IPS-11a (cell line): ENCODE measurements at regions not wholly inside any gene's neighbourhood (a gene's known extent, or its start where the extent isn't known, plus 50 kb on each side); places are given as distances from the start of the nearest gene placed in this dataset.

ENCODE experiments used
- H3K4me3 ChIP-seq: one replicate; pipeline ENCODE4 v1.5.1; 2013; ENCODE audit warnings: low read depth, low read length, control low read depth

DNA sequence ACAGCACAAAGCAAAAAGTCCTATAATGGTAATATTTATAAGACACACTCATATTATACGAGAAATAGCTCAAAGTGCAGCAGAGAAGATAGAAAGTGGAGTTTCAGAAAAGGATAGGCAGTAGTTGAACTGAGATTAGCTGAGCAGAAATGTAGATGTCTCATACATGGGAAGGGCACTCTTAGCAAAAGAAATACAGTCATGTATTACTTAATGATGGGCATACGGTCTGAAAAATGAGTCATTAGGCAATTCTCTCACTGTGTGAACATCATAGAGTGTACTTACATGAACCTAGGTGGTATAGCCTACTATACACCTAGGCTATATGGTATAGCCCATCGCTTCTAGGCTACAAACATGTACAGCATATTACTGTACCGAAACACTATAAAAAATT lies 671.3 kb downstream of the RPS29 start:
- no peak overlapping the region for H3K4me3 ChIP-seq

DNA sequence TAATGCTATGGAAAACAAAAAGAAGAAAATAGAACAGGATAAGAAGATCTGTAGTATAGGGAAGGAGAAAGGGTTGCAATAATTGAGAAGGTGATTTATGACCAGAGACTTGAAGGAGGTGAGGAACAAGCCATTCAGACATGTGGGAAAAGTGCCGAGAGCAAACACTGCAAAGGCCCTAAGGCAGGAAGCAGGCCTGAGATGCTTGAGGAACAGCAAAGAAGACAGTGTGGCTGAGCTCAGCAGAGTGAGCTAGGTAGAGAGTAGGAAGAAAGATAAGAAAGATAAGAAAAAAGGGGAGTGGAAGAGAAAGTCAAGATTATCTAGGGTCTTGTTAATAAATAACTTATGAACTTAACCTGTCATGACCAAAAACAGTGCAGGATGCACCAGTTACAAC lies 671.8 kb downstream of the RPS29 start:
- H3K4me3 ChIP-seq, result no peak overlapping the region

GRCh38 chr14:48900565-48900964 lies 685.6 kb downstream of the RPS29 start:
- H3K4me3 ChIP-seq, result no peak overlapping the region

DNA sequence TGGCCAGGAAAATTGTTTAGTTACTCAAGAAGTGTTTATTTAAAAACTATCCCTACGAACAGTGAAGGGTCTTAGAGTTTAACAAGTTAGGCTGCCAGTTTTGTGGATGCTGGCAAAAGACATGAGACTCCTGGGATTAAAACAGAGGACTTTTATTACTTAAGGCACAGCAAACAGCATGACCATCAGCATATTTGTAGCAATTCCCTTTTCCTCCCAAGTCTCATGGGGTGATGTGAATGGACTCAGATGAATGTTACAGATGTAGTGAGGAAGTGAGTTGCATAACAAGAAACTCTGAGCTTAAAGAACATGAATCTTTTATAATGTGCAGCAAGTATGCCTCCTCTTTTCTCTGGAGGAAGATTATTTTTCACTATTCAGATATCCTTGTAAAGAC lies 695.8 kb downstream of the RPS29 start:
- no peak overlapping the region for H3K4me3 ChIP-seq

GRCh38 chr14:48876806-48877340 lies 709.3 kb downstream of the RPS29 start:
- no peak overlapping the region for H3K4me3 ChIP-seq

GRCh38 chr14:48874711-48875110 lies 711.5 kb downstream of the RPS29 start:
- H3K4me3 ChIP-seq, result no peak overlapping the region

DNA sequence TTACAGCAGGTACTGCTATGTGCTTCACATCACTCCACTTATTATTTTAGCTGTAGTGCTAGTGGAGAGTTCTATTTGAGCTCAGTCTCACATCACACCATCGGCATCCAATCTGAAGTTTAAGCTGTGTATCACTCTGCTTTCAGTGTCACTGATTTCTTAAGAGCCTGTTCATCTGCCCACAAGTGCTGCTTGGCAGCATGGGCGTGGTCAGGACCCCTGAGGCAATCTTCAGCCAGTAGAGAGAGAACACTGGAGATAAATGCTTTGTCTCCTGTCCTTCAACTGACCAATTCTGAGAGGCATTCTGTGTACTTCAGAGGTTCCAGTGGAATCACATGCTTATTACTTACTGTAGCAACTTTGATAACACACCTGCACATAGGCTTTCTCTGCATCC lies 728.8 kb downstream of the RPS29 start:
- H3K4me3 ChIP-seq, result no peak overlapping the region

DNA sequence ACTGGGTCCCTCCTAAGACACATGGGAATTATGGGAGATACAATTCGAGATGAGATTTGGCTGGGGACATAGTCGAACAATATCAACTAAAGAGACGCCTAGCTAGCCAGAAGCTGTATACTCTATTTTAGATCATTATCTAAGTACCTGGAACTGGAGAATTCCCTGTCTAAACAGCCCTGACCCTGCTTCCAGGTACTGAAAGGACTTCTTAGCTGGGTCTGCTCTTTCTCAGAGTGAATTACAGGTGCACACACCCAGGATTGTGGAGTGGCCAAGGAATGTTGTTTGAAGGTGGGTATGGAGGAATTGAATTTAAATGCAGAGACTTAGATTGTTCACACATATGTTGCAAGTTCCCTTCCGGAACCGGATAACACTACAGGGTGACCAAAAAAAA lies 733.0 kb downstream of the RPS29 start:
- H3K4me3 ChIP-seq, result no peak overlapping the region

DNA sequence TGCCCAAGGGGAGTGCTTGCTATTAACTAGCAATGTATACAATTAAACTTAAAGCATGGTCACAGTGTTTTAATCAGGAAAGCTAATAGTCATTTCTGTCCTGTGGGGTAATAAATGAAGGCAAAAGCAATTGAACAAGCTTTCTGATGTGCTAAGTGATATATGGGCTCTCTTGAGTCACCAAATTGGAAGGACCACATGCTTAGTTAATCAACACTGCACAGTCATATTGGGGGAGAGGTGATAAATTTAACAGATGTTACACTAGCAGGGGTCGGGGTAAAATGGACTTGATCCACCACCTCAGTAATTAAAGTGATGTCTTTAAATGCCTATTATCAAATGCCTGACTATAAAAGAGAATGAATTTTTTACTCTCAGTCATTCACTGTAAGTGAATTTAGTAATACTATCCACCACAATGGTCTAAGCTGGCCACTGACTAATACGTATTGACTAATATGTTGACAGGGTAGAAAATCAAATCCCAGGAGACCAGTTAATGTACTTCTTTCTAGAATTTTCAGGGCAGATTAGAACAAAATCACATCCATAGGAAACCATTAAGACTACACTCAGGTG lies 736.3 kb downstream of the RPS29 start:
- H3K4me3 ChIP-seq, result no peak overlapping the region

- no peak overlapping the region for H3K4me3 ChIP-seq
These were observed 743.4 kb downstream of the RPS29 start for GRCh38 chr14:48842785-48843184.

DNA sequence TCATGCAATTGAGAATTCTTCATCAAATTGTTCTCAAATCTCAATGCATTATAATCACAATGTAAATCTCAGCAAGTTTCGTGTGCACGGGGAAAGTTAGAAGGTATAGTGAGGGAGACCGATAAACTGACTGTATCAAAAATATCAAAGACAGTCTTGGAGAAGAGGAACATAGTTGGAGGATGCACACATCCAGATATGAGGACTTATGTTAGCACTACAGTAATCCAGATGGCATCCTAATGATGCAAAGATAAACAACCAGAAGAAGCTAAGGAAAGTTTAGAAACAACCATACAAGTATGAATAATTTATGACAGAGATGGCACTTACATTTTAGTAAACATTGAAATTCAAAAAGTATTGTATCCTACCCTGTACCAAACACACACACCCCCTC lies 760.1 kb downstream of the RPS29 start:
- no peak overlapping the region for H3K4me3 ChIP-seq

GRCh38 chr14:48814562-48814961 lies 771.6 kb downstream of the RPS29 start:
- no peak overlapping the region for H3K4me3 ChIP-seq

DNA sequence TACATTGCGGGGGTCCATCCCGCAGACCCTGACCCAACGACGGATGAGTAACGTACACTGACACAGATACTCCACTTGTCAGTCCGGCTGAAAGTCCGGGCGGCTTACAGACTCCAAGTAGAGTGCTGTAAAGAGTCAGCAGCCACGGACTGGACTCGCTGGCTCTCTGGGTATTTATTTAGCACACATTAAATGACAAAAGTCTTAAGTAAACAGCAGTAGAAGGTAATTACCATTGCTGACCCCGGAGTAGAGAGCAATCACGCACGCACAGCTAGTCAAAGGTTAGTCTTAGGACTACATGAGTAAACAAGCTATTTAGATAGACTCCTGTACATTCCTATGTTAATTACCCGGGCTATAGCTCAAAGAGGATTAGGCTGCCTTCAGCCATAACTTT lies 780.9 kb downstream of the RPS29 start:
- H3K4me3 ChIP-seq, result no peak overlapping the region

DNA sequence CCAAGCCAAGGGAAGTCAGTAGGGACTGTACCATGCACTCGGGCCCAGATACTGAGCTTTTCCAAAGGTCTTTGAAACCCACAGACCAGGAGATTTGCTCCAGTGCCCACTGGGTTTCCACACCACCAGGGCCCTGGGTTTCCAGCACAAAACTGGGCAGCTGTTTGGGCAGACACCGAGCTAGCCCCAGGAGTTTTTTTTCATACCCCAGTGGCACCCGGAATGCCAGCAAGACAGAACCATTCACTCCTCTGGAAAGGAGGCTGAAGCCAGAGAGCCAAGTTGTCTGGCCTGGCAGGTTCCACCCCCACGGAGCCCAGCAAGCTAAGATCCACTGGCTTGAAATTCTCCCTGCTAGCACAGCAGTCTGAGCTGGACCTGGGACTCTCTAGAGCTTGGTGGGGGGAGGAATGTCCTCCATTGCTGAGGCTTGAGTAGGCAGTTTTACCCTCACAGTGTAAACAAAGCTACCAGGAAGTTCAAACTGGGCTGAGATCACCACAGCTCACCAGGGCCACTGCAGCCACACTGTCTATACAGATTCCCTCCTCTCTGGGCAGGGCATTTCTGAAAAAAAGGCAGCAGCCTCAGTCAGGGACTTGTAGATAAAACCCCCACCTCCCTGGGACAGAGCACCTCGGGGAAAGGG lies 793.7 kb downstream of the RPS29 start:
- no peak overlapping the region for H3K4me3 ChIP-seq

DNA sequence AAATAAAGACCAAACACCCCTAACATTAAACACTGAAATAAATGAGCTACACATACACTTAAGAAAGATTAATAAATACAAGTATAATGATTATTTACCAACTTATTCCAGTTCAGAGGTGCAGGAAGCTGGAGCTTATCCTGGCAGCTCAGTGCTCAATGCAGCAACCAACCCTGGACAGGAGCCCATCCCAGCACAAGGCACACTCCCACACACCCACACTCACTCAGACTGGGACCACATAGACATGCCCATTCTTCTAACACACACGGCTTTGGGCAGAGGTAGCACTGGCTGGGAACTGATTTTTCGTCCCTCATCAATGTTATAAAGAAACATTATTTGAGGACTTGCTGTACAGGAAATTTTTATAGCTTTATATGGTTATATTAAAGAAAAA lies 797.4 kb downstream of the RPS29 start:
- H3K4me3 ChIP-seq, result no peak overlapping the region

GRCh38 chr14:48786498-48786897 lies 799.7 kb downstream of the RPS29 start:
- H3K4me3 ChIP-seq, result no peak overlapping the region

DNA sequence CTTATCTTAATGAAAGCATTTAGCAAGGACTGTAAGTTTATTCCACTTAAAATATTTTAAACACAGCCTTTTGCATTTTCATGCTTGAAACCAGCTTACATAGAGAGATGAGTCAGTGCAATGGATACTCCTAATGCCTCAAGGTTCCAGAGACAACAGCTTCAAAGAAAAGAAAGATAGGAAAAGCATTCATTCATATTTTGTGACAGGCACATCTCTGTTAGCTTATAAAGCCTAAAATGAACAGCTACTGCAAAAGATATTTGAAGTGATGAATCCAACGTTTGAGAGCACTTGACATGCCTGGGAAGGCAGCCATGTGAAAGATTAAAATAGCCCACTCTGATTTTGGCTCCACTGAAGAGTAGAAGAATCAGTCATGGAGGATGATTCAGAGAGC lies 814.5 kb downstream of the RPS29 start:
- H3K4me3 ChIP-seq, result no peak overlapping the region

GRCh38 chr14:48751293-48751692 lies 834.9 kb downstream of the RPS29 start:
- H3K4me3 ChIP-seq, result no peak overlapping the region

- H3K4me3 ChIP-seq, result no peak overlapping the region
These were observed 838.0 kb downstream of the RPS29 start for GRCh38 chr14:48748151-48748675.

DNA sequence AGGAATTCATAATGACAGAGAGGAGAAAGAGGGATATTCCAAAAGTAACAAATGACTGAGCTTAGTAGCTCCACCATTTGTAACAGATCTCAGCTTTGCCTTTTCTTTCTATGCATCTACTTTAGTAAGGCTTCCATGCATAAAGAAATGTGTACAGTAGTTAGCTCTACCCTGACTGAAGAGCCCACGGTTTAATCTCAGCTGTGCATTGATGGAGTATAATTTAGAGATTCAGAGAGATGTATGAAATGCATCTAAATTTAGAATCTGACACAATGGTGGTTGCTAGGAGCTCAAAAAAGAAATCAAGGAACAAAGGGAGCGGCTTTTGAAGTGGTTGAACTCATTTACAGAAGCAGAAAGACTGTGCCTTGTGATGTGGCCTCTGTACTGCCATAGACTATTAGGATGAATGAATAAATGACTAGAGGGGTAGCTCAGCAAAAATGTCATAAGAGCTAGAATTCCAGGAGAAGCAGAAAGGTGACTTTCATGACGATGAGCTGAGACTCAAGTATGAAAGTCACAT lies 838.6 kb downstream of the RPS29 start:
- no peak overlapping the region for H3K4me3 ChIP-seq

GRCh38 chr14:48744202-48744601 lies 842.0 kb downstream of the RPS29 start:
- H3K4me3 ChIP-seq, result no peak overlapping the region

GRCh38 chr14:48738186-48738925 lies 847.8 kb downstream of the RPS29 start:
- H3K4me3 ChIP-seq, result no peak overlapping the region
